HG03469 (cell line): ENCODE measurements at regions not wholly inside any gene's neighbourhood (a gene's known extent, or its start where the extent isn't known, plus 50 kb on each side); places are given as distances from the start of the nearest gene placed in this dataset.
"Not testable (repeated sequence)": the region's sequence is repeated elsewhere in the genome, so short reads cannot be mapped to it uniquely, and the experiment has no call there.

Experiments
- ATAC-seq: cut with Tn5 transposase; IDR thresholded peaks from one replicate; pipeline ENCODE4 v1.9.1; 2021; ENCODE audit warnings: mild to moderate bottlenecking, moderate library complexity, moderate number of reproducible peaks; ENCODE audit not compliant: unreplicated experiment

DNA sequence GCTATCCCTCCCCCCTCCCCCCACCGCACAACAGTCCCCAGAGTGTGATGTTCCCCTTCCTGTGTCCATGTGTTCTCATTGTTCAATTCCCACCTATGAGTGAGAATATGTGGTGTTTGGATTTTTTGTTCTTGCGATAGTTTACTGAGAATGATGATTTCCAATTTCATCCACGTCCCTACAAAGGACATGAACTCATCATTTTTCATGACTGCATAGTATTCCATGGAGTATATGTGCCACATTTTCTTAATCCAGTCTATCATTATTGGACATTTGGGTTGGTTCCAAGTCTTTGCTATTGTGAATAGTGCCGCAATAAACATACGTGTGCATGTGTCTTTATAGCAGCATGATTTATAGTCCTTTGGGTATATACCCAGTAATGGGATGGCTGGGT, 342.0 kb upstream of the KIAA1217 start:
- not testable (repeated sequence) for ATAC-seq

GRCh38 chr10:23868121-23868520, 340.8 kb upstream of the KIAA1217 start:
- ATAC-seq = no peak

DNA sequence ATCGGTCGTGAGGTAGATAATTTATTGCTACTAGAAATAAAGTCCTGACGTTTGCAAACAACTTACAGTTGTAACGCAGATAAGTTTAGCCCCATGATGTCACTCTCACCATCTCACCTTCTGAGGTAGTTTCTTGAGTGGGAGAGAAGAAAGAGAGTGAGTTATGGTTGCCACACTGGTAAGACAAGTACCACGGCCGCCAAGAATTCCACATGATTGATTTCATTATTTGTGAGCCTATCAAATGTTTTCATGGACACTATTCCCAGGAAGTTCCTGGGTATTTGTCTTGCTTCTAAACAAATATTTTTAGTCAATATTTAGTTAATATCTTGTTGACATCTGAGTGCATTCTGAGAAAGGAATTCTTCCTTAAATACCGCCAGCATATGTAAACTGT, 339.4 kb upstream of the KIAA1217 start:
- ATAC-seq = no peak

DNA sequence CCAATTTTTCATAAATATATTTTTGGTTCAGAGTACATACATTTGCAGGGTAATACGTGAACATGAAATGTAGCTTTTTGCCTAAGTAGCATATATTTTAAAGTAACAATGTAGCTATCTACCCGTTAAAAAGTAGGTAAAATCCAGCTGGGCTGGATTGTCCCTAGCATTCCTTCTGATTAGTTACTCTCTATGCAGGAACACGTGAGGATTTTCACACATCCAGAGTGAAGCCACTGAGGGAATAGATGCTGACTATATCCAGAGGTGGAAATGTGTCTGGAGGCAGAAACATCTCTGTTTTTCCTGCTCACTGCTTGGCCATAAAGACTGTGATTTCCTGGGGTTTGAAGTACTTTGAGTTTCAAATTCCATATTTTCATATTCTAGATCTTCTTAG, 338.9 kb upstream of the KIAA1217 start:
- no peak for ATAC-seq

DNA sequence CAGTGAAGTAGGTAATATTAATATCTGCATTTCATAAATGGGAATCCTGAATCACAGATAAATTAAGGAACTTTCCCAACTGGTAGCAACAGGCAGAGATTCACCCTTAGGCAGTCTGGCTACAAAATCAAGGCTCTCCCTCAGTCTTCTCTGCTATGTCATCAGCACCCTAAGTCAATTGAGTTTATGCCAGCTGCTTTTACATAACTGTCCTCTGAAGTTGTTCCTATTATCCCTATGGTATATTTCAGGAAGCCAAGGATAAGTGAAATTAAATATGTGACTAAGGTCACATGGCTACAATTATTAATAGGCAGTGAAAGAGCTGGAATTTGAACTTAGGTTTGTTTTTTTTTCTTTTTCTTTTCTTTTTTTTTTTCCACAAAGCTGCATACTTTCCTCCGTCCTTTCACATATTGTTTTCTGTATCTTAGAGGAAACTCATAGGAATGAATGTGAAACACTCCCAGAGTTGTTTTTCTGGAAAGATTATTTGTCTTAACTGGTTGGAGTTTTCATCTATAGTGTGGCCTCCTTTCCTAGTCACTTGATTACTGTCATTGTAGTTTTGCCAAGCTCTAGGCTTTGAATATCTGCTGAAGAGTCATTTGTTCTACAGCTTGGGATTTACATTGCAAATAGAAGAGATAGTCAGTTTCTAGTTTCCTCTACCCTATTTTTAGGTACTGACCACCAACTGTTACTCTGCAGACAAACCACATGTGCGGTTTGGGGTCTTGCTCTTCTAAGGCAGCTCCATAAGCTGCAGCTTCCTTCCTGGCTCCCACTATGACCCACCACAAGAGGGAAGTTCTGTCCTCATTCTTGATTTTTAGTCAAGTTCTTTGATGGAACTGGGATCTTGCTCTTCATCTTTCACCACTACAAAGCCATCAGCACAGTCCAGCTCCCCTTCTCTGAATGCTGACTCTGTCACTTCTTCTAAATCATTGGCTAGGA, 338.0 kb upstream of the KIAA1217 start:
- ATAC-seq = no peak

DNA sequence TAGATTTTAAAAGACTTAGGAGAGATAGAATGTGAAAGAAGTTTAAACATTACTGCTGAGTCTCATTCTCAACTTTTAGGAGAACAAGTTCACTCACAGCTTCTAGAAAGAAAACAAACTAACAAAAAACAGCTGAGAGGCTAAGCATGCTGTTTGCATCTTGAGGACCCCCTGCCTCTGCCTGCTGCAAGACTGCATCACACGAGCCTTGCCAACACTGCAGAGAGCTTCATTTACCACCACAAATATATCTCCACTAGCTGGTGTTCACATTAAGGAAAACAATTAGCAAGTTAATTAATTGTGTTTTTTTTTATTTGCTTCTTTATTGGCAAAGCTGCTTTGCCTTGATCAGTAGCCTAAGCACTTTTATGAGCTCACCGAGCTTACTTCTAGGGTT, 336.6 kb upstream of the KIAA1217 start:
- ATAC-seq = no peak

GRCh38 chr10:23877791-23878320, 331.1 kb upstream of the KIAA1217 start:
- no peak for ATAC-seq

DNA sequence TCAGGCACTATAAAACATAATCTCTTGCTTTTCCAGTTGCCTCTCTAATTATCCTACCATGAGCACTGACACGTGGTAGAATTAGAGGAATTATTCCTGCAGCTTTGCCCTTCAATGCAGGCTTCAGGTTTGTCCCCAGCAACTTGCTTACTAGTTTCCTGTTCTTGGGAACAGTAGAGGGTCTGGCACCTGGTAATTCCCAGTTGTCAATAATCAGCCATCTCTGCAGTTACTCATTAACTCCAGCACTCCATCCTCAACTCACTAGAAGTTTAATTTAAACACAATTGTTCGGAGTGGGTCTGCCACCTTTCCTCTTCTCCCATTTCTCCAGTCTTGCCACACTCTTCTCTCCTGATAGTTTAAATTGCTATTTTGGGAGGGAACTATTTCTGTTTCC, 324.3 kb upstream of the KIAA1217 start:
- no peak for ATAC-seq

DNA sequence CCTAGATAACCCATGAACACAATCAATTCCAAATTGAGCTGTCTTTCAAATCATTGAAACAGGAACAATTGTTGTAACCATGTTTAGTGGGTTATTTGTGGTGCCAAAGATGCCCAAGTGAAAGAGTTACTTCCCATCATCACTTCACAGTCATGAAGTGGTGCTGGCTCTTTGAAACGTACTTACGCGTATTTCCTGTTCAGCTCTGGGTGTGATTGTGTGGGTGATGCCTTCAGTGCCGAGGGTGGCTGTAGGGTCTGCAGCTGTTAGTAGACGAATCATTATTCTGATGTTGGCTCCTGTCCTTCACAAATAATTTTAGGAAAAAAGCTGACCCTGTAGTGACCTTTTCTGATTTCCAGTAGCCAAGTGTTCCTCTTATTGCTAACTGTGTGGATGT, 323.1 kb upstream of the KIAA1217 start:
- no peak for ATAC-seq

- no peak for ATAC-seq
These were observed 322.6 kb upstream of the KIAA1217 start for GRCh38 chr10:23886355-23886754.

DNA sequence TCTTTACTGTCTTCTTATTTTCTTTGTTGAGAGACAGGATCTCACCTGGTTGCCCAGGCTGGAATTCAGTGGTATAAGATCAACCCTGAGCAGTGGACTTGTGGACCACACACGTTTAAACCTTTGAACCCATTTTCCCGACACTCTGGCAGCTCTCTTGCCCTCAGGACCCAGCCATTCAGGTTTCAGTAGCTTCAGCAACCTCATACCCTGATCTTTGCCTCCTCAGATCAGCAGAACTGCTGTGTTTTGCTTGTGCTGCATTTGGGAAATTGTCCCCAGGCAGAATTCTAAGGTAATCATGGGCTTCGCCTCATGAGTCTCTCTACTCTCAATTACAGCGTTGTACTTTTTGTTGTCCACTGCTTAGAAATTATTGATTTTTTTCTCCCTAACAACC, 317.6 kb upstream of the KIAA1217 start:
- no peak for ATAC-seq

- no peak for ATAC-seq
These were observed 316.6 kb upstream of the KIAA1217 start for GRCh38 chr10:23892296-23892695.

- ATAC-seq = no peak
These were observed 311.7 kb upstream of the KIAA1217 start for GRCh38 chr10:23897267-23897666.

- no peak for ATAC-seq
These were observed 311.1 kb upstream of the KIAA1217 start for GRCh38 chr10:23897861-23898260.

- no peak for ATAC-seq
These were observed 309.8 kb upstream of the KIAA1217 start for GRCh38 chr10:23899166-23899565.

GRCh38 chr10:23910291-23910690, 298.6 kb upstream of the KIAA1217 start:
- no peak for ATAC-seq

- ATAC-seq = no peak
These were observed 296.0 kb upstream of the KIAA1217 start for GRCh38 chr10:23912884-23913404.

- ATAC-seq = no peak
These were observed 294.3 kb upstream of the KIAA1217 start for GRCh38 chr10:23914641-23915040.

DNA sequence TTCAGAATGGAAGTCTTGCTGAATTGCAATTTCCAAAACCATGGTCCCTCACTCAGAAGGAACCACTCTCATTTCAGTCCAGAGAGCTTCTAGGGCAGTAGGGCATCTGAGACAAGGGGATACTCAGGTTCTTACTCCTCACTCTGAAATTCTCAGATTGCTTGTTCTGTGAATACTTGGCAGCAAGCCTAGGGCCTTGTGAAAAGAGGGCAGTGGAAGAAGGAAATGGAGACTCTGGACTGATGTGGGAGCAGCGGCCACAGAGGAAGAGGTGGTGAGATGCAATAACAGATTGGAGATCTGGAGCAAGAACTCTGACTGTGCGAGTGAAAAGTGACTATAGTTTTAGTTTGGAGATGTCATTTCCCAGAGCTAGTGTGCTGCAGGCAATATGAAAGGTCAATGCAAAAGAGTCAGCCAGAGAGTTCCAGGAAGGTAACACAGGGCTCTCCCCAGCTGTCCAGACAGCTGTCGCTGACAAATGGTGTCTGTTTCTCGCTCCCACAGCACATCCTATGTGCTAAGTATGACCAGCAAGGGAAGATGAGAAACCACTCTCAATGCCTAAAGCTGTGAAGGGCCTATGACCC, 291.6 kb upstream of the KIAA1217 start:
- ATAC-seq = no peak

GRCh38 chr10:23918090-23918723, 290.7 kb upstream of the KIAA1217 start:
- no peak for ATAC-seq

- no peak for ATAC-seq
These were observed 290.1 kb upstream of the KIAA1217 start for GRCh38 chr10:23918839-23919238.
